Ovary (tissue), 7 donors: ENCODE measurements at regions not wholly inside any gene's neighbourhood (a gene's known extent, or its start where the extent isn't known, plus 50 kb on each side); places are given as distances from the start of the nearest gene placed in this dataset.

Source experiments
- DNase-seq, 5 donors: peaks; one replicate each; pipeline ENCODE4 v3.0.0-alpha.2; 2019 to 2020
- H3K27ac ChIP-seq, 2 donors: fragments of 200-600 bp; one replicate each; pipeline versions ENCODE4 v1.5.1 to v1.8.0; 2019 to 2022
- H3K27me3 ChIP-seq: fragments of 200-600 bp; one replicate; pipeline ENCODE4 v1.8.0; 2022
- H3K36me3 ChIP-seq: fragments of 200-600 bp; sonication (generic); one replicate; pipeline ENCODE4 v1.5.1; 2019
- H3K4me1 ChIP-seq: one replicate; pipeline ENCODE4 v1.8.1; 2013; ENCODE audit warnings: mild to moderate bottlenecking, moderate library complexity; ENCODE audit not compliant: insufficient read depth
- H3K4me3 ChIP-seq: fragments of 200-600 bp; sonication (generic); one replicate; pipeline ENCODE4 v1.5.1; 2017
- H3K9me3 ChIP-seq, 2 donors: fragments of 200-600 bp in 1 of 2; sonication (generic) in 1 of 2; one replicate each; pipeline versions ENCODE4 v1.5.1 to v1.8.1; 2013 to 2019; ENCODE audit warnings: mild to moderate bottlenecking in 1 of 2, moderate library complexity in 1 of 2
- CTCF ChIP-seq, 3 donors: fragments of 450-650 bp in 2 of 3; fragments of 200-600 bp in 1 of 3; IDR thresholded peaks; one replicate each; pipeline versions ENCODE4 v1.5.1 to v1.8.0; 2016 to 2022; ENCODE audit warnings: antibody characterized with exemption in 3 of 3, mild to moderate bottlenecking in 1 of 3
- EP300 ChIP-seq: sonication (generic); formaldehyde crosslinking; IDR thresholded peaks from one replicate; pipeline ENCODE4 v1.6.1; 2017; ENCODE audit warnings: antibody characterized with exemption
- POLR2A ChIP-seq: fragments of 450-650 bp; IDR thresholded peaks from one replicate; pipeline ENCODE4 v1.6.1; 2017; ENCODE audit warnings: antibody characterized with exemption, mild to moderate bottlenecking, moderate library complexity
- WGBS, 3 donors: extraction: QIAGEN DNeasy Blood & Tissue Kit in 1 of 3; methylation state at CpG; one replicate each; pipeline versions ENCODE4 v1.1.5 to v1.1.7; 2013 to 2017; 5-methylcytosine and 5-hydroxymethylcytosine counted together
- intact Hi-C, 4 donors: fragments of 100-400 bp; cut with DNase I; formaldehyde crosslinking; loops; one replicate each; pipeline versions ENCODE4 v1.11.0 to v1.15.1; 2022 to 2023
- donor health status: DM: no; HTN: no; CAD: no; lungs with moderate emphysema.
- donor health status: DM: no; HTN: no; CAD: no.
- donor health status: Bipolar disorder and iron deficiency.
- donor health status: DM: no; HTN: no; CAD: no.
- donor health status: DM: yes; HTN: yes; CAD: no.

- WGBS, 3 donors = 79 to 85% (median 82%) methylated on average over 8 of the region's 8 CpGs
- Histone ChIP-seq H3K4me1 (peaks cover 5% of the 10 kb centered on the region), H3K9me3 (no peaks in the 10 kb centered on the region), H3K27me3 (no peaks in the 10 kb centered on the region), H3K36me3 (no peaks in the 10 kb centered on the region), H3K4me3 (no peak overlapping the region), H3K27ac (peak overlapping the region in 1 of 2 donors; percentile 10)
- peak in 1 of 5 donors; percentile 25 for DNase-seq
- no peak for TF ChIP-seq CTCF (IDR thresholded peaks at IDR 0.05)
- intact Hi-C loops = no loop called here
These were observed 99.1 kb downstream of the SNX18 start for GRCh38 chr5:54616518-54617220.

- Histone ChIP-seq H3K4me3 (no peak overlapping the region), H3K27ac (peak overlapping the region in 1 of 2 donors; percentile 10), H3K4me1 (peaks cover 5% of the 10 kb centered on the region), H3K9me3 (no peaks in the 10 kb centered on the region), H3K36me3 (no peaks in the 10 kb centered on the region), H3K27me3 (no peaks in the 10 kb centered on the region)
- peak in 4 of 5 donors; percentile 43 to 74 (median 56) for DNase-seq
- 9 to 12% (median 12%) methylated on average over 3 of the region's 3 CpGs for WGBS, 3 donors
- TF ChIP-seq POLR2A (no peak), EP300 (no peak), CTCF (IDR thresholded peaks at IDR 0.05) (no peak)
- intact Hi-C loops = no loop called here
These were observed 98.5 kb downstream of the SNX18 start for GRCh38 chr5:54616031-54616430.

GRCh38 chr5:54615381-54615780, 97.8 kb downstream of the SNX18 start:
- no peak overlapping the region for H3K27ac ChIP-seq
- peaks cover 5% of the 10 kb centered on the region for H3K4me1 ChIP-seq
- no peak overlapping the region for H3K4me3 ChIP-seq
- WGBS, 3 donors = 95 to 100% (median 99%) methylated on average over 1 of the region's 1 CpG
- no peaks in the 10 kb centered on the region for H3K9me3 ChIP-seq
- TF ChIP-seq EP300 = no peak
- TF ChIP-seq POLR2A = no peak
- TF ChIP-seq CTCF (IDR thresholded peaks at IDR 0.05) = no peak
- H3K36me3 ChIP-seq = no peaks in the 10 kb centered on the region
- no peak for DNase-seq
- intact Hi-C loops = no loop called here
- no peaks in the 10 kb centered on the region for H3K27me3 ChIP-seq

- no peaks in the 10 kb centered on the region for H3K27me3 ChIP-seq
- no peak for DNase-seq
- H3K36me3 ChIP-seq = no peaks in the 10 kb centered on the region
- no peak overlapping the region for H3K27ac ChIP-seq
- no peak overlapping the region for H3K4me3 ChIP-seq
- intact Hi-C loops = no loop called here
- WGBS, 3 donors = 85 to 98% (median 96%) methylated on average over 5 of the region's 5 CpGs
- TF ChIP-seq POLR2A (no peak), EP300 (no peak), CTCF (IDR thresholded peaks at IDR 0.05) (no peak)
- H3K4me1 ChIP-seq = peaks cover 3% of the 10 kb centered on the region
- H3K9me3 ChIP-seq = no peaks in the 10 kb centered on the region
These were observed 95.2 kb downstream of the SNX18 start for GRCh38 chr5:54612711-54613110.
